Liver (tissue), 8 donors: ENCODE measurements at regions not wholly inside any gene's neighbourhood (a gene's known extent, or its start where the extent isn't known, plus 50 kb on each side); places are given as distances from the start of the nearest gene placed in this dataset.
"Not testable (repeated sequence)": the region's sequence is repeated elsewhere in the genome, so short reads cannot be mapped to it uniquely, and the experiment has no call there.

Experiments used
- DNase-seq: peaks from one replicate; pipeline ENCODE4 v3.0.0-alpha.2; 2017; ENCODE audit warnings: low spot score
- H3K27ac ChIP-seq, 2 donors: one replicate each; pipeline ENCODE4 v1.7.0; 2013; ENCODE audit warnings: inconsistent platforms in 2 of 2, low read length in 2 of 2, control low read depth in 1 of 2, low read depth in 1 of 2, mild to moderate bottlenecking in 1 of 2
- H3K27me3 ChIP-seq, 4 donors: one replicate each; pipeline versions ENCODE4 v1.6.1 to v1.7.0; 2013; ENCODE audit warnings: low read length in 3 of 4, inconsistent platforms in 1 of 4, mild to moderate bottlenecking in 1 of 4, moderate library complexity in 1 of 4; ENCODE audit not compliant: control insufficient read depth in 4 of 4, insufficient read depth in 4 of 4
- H3K36me3 ChIP-seq, 4 donors: one replicate each; pipeline versions ENCODE4 v1.6.1 to v1.7.0; 2013; ENCODE audit warnings: low read length in 3 of 4, mild to moderate bottlenecking in 3 of 4, low read depth in 1 of 4, moderate library complexity in 1 of 4; ENCODE audit not compliant: control insufficient read depth in 4 of 4, insufficient read depth in 3 of 4
- H3K4me1 ChIP-seq, 4 donors: one replicate each; pipeline versions ENCODE4 v1.6.1 to v1.7.0; 2013; ENCODE audit warnings: low read length in 3 of 4, mild to moderate bottlenecking in 3 of 4, moderate library complexity in 1 of 4; ENCODE audit not compliant: control insufficient read depth in 4 of 4, insufficient read depth in 4 of 4
- H3K4me3 ChIP-seq, 3 donors: one replicate each; pipeline versions ENCODE4 v1.6.1 to v1.7.0; 2013; ENCODE audit warnings: low read length in 3 of 3, control low read depth in 1 of 3, low read depth in 1 of 3, mild to moderate bottlenecking in 1 of 3
- H3K9ac ChIP-seq, 2 donors: one replicate each; pipeline ENCODE4 v1.7.0; 2013; ENCODE audit warnings: low read length in 2 of 2, mild to moderate bottlenecking in 2 of 2, moderate library complexity in 2 of 2, control low read depth in 1 of 2, low read depth in 1 of 2
- H3K9me3 ChIP-seq, 4 donors: one replicate each; pipeline versions ENCODE4 v1.6.1 to v1.7.0; 2013; ENCODE audit warnings: low read length in 3 of 4; ENCODE audit not compliant: control insufficient read depth in 4 of 4
- ATF3 ChIP-seq: IDR thresholded peaks from 2 replicates; pipeline ENCODE4 v1.6.1; 2016; ENCODE audit warnings: antibody characterized with exemption
- EGR1 ChIP-seq, 2 donors: IDR thresholded peaks; 2 replicates each; pipeline ENCODE4 v1.6.1; 2016 to 2018; ENCODE audit warnings: antibody characterized with exemption in 2 of 2, low read depth in 2 of 2
- FOXA1 ChIP-seq: IDR thresholded peaks from 2 replicates; pipeline ENCODE4 v1.6.1; 2016; ENCODE audit warnings: antibody characterized with exemption
- FOXA2 ChIP-seq: IDR thresholded peaks from 2 replicates; pipeline ENCODE4 v1.6.1; 2016; ENCODE audit warnings: antibody characterized with exemption
- GABPA ChIP-seq, 2 donors: IDR thresholded peaks in 1 of 2; conservative IDR thresholded peaks in 1 of 2; 2 replicates each; pipeline ENCODE4 v1.6.1; 2016; ENCODE audit warnings: antibody characterized with exemption in 2 of 2, mild to moderate bottlenecking in 1 of 2, moderate library complexity in 1 of 2
- HNF4A ChIP-seq, 2 donors: conservative IDR thresholded peaks; 2 replicates each; pipeline ENCODE4 v1.6.1; 2016; ENCODE audit warnings: antibody characterized with exemption in 2 of 2, mild to moderate bottlenecking in 2 of 2
- HNF4G ChIP-seq: IDR thresholded peaks from 2 replicates; pipeline ENCODE4 v1.6.1; 2016; ENCODE audit warnings: antibody characterized with exemption
- JUND ChIP-seq, 2 donors: IDR thresholded peaks; 2 replicates each; pipeline ENCODE4 v1.6.1; 2016; ENCODE audit warnings: antibody characterized with exemption in 2 of 2
- NR2F2 ChIP-seq: IDR thresholded peaks from 2 replicates; pipeline ENCODE4 v1.6.1; 2016; ENCODE audit warnings: antibody characterized with exemption
- RAD21 ChIP-seq, 2 donors: IDR thresholded peaks; 2 replicates each; pipeline ENCODE4 v1.6.1; 2016; ENCODE audit warnings: antibody characterized with exemption in 2 of 2, mild to moderate bottlenecking in 2 of 2
- REST ChIP-seq: IDR thresholded peaks from 2 replicates; pipeline ENCODE4 v1.6.1; 2016; ENCODE audit warnings: antibody characterized with exemption, mild to moderate bottlenecking
- RXRA ChIP-seq, 2 donors: IDR thresholded peaks; 2 replicates each; pipeline ENCODE4 v1.6.1; 2017 to 2018; ENCODE audit warnings: antibody characterized with exemption in 2 of 2, mild to moderate bottlenecking in 1 of 2
- SP1 ChIP-seq: IDR thresholded peaks from 2 replicates; pipeline ENCODE4 v1.6.1; 2018; ENCODE audit warnings: antibody characterized with exemption, mild to moderate bottlenecking
- TAF1 ChIP-seq: conservative IDR thresholded peaks from 2 replicates; pipeline ENCODE4 v1.6.1; 2016; ENCODE audit warnings: antibody characterized with exemption, mild to moderate bottlenecking
- YY1 ChIP-seq: IDR thresholded peaks from 2 replicates; pipeline ENCODE4 v1.6.1; 2016; ENCODE audit warnings: antibody characterized with exemption, mild to moderate bottlenecking
- WGBS: extraction: QIAGEN DNeasy Blood & Tissue Kit; methylation state at CpG from one replicate; pipeline ENCODE4 v1.1.7; 2013; 5-methylcytosine and 5-hydroxymethylcytosine counted together
- TF ChIP-seq, protein P1 (sequence below): IDR thresholded peaks from 2 replicates; pipeline ENCODE4 v1.6.1; 2016; ENCODE audit warnings: antibody characterized with exemption
- TF ChIP-seq, protein P2 (sequence below): fragments of 150-350 bp; IDR thresholded peaks from 2 replicates; pipeline ENCODE4 v1.5.1; 2017; ENCODE audit warnings: improper control_type of control experiment, low read depth, low read length; ENCODE audit not compliant: missing input control
- TF ChIP-seq, protein P3 (sequence below): IDR thresholded peaks from 2 replicates; pipeline ENCODE4 v1.6.1; 2016; ENCODE audit warnings: antibody characterized with exemption
- donor health status: healthy.
- donor health status: healthy.
- donor health status: healthy.
- donor health status: healthy.
- donor health status: healthy.

- H3K4me1 ChIP-seq, result no peaks in the 10 kb centered on the region
- H3K9ac ChIP-seq, result no peak overlapping the region
- H3K4me3 ChIP-seq, result no peak overlapping the region
- WGBS, result 84% methylated on average over 2 of the region's 2 CpGs
- TF ChIP-seq FOXA1 (no peak), REST (no peak), RAD21 (IDR thresholded peaks at IDR 0.05) (no peak), HNF4G (no peak), RXRA (IDR thresholded peaks at IDR 0.05) (no peak), FOXA2 (no peak), EGR1 (IDR thresholded peaks at IDR 0.05; ENCODE audit: low read depth in 2 of 2) (no peak), YY1 (no peak), NR2F2 (no peak), ATF3 (no peak), HNF4A (conservative IDR thresholded peaks at IDR 0.05) (no peak), GABPA (IDR thresholded peaks at IDR 0.05 in 1 of 2, conservative IDR thresholded peaks at IDR 0.05 in 1 of 2) (no peak), TAF1 (no peak), SP1 (no peak), JUND (IDR thresholded peaks at IDR 0.05) (no peak)
- TF ChIP-seq, protein P1, sequence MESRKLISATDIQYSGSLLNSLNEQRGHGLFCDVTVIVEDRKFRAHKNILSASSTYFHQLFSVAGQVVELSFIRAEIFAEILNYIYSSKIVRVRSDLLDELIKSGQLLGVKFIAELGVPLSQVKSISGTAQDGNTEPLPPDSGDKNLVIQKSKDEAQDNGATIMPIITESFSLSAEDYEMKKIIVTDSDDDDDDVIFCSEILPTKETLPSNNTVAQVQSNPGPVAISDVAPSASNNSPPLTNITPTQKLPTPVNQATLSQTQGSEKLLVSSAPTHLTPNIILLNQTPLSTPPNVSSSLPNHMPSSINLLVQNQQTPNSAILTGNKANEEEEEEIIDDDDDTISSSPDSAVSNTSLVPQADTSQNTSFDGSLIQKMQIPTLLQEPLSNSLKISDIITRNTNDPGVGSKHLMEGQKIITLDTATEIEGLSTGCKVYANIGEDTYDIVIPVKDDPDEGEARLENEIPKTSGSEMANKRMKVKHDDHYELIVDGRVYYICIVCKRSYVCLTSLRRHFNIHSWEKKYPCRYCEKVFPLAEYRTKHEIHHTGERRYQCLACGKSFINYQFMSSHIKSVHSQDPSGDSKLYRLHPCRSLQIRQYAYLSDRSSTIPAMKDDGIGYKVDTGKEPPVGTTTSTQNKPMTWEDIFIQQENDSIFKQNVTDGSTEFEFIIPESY, result no peak
- TF ChIP-seq, protein P2, sequence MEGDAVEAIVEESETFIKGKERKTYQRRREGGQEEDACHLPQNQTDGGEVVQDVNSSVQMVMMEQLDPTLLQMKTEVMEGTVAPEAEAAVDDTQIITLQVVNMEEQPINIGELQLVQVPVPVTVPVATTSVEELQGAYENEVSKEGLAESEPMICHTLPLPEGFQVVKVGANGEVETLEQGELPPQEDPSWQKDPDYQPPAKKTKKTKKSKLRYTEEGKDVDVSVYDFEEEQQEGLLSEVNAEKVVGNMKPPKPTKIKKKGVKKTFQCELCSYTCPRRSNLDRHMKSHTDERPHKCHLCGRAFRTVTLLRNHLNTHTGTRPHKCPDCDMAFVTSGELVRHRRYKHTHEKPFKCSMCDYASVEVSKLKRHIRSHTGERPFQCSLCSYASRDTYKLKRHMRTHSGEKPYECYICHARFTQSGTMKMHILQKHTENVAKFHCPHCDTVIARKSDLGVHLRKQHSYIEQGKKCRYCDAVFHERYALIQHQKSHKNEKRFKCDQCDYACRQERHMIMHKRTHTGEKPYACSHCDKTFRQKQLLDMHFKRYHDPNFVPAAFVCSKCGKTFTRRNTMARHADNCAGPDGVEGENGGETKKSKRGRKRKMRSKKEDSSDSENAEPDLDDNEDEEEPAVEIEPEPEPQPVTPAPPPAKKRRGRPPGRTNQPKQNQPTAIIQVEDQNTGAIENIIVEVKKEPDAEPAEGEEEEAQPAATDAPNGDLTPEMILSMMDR, result no peak
- TF ChIP-seq, protein P3, sequence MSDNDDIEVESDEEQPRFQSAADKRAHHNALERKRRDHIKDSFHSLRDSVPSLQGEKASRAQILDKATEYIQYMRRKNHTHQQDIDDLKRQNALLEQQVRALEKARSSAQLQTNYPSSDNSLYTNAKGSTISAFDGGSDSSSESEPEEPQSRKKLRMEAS, result no peak
- no peaks in the 10 kb centered on the region for H3K27me3 ChIP-seq
- no peak overlapping the region for H3K27ac ChIP-seq
- peaks cover 0 to 5% (median 0%) of the 10 kb centered on the region in 4 donors for H3K9me3 ChIP-seq
- DNase-seq, result no peak
- H3K36me3 ChIP-seq, result no peaks in the 10 kb centered on the region
Measured at GRCh38 chr12:38166225-38166624, 150.3 kb upstream of the ALG10B start.

DNA sequence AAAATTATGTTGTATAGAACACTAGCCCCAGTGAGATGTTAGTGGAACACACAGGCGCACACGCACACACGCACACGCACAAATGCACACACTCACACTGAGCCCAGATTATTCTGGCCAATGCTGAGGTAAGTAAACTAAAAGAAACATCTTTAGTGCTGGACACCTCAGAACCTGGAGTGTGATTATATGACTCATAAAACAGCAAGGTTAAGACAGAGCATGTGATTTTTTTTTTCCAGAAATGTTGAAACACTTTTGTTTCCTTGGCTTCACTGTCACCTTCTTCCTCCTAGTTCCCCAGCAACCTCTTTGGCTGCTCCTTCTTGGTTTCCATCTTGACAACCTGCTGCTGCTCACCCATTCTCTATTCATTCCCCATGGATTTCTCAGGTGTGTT is 141.0 kb upstream of the ALG10B start:
- no peaks in the 10 kb centered on the region for H3K36me3 ChIP-seq
- no peaks in the 10 kb centered on the region for H3K4me1 ChIP-seq
- WGBS, result 86% methylated on average over 4 of the region's 4 CpGs
- H3K9ac ChIP-seq, result no peak overlapping the region
- H3K27me3 ChIP-seq, result no peaks in the 10 kb centered on the region
- no peak for TF ChIP-seq RXRA (IDR thresholded peaks at IDR 0.05)
- DNase-seq, result no peak
- no peak overlapping the region for H3K27ac ChIP-seq
- H3K4me3 ChIP-seq, result no peak overlapping the region
- no peaks in the 10 kb centered on the region for H3K9me3 ChIP-seq

DNA sequence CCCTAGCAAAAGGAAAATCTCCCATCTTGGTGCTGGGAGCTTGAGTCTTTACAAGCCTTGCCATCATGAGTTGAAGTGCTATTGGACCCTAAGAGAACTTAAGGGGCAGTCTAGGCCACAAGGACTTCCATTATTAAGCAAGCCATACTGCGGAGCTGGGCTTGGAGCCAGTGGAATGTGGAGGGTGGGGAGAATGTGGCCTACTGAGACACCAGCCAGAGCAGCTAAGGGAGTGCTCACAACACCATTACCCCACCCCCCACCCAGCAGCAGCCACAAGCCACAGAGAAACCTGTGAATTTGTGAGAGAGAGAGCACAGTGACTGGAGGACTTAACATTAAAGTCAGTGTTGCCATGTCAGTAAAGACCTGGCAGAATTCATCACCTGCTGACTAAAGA is 133.0 kb upstream of the ALG10B start:
- H3K4me3 ChIP-seq, H3K4me1 ChIP-seq, H3K27ac ChIP-seq, H3K9ac ChIP-seq, H3K36me3 ChIP-seq, DNase-seq, H3K27me3 ChIP-seq, H3K9me3 ChIP-seq: not testable (repeated sequence)
- WGBS, result 87% methylated on average over 1 of the region's 1 CpG

DNA sequence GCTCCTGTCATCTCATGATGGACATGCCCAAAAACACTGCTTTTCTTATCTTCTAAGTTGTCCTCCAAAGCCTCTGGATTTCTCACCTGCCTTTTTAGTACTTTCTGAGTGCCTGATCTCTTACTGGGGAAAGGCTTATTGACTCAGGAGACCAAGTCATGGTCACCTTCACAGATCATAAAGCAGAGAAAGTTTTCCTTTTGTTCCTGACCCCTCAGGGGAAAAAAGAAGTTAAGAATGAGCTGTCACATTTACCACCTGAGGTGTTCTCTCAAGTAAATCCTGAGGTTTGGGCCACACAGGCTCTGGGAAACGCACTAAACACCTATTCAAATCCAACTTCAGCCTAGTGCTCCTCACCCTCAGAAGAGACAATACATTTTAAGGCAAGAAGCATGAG is 119.3 kb upstream of the ALG10B start:
- not testable (repeated sequence) for H3K4me1 ChIP-seq, H3K27ac ChIP-seq, DNase-seq, H3K36me3 ChIP-seq, H3K9me3 ChIP-seq, H3K4me3 ChIP-seq, H3K9ac ChIP-seq, H3K27me3 ChIP-seq
- WGBS, result 56% methylated on average over 1 of the region's 1 CpG
